PFSK-1 (cell line): ENCODE measurements at regions not wholly inside any gene's neighbourhood (a gene's known extent, or its start where the extent isn't known, plus 50 kb on each side); places are given as distances from the start of the nearest gene placed in this dataset.

ENCODE experiments used
- FOXP2 ChIP-seq: optimal IDR thresholded peaks from 2 replicates; pipeline ENCODE3; 2011; ENCODE audit warnings: borderline replicate concordance, control low read depth, inconsistent platforms; ENCODE audit not compliant: insufficient read depth; ENCODE audit errors: extremely low read length, extremely low read depth
- POLR2AphosphoS5 ChIP-seq: IDR thresholded peaks from 2 replicates; pipeline ENCODE4 v1.6.1; 2012; ENCODE audit warnings: low read depth, mild to moderate bottlenecking, control low read depth, low read length, moderate library complexity
- REST ChIP-seq, 2 experiments: IDR thresholded peaks; 2 replicates each; pipeline versions ENCODE4 v1.6.1 to v1.8.0; 2011 to 2012; ENCODE audit warnings: low read depth in 2 of 2, low read length in 2 of 2, control low read depth in 1 of 2, inconsistent platforms in 1 of 2, mild to moderate bottlenecking in 1 of 2, moderate library complexity in 1 of 2; ENCODE audit not compliant: insufficient read depth in 1 of 2
- SIN3A ChIP-seq: IDR thresholded peaks from 2 replicates; pipeline ENCODE4 v1.6.1; 2012; ENCODE audit warnings: mild to moderate bottlenecking, low read length, moderate library complexity, borderline replicate concordance; ENCODE audit not compliant: insufficient read depth
- TAF1 ChIP-seq: IDR thresholded peaks from 2 replicates; pipeline ENCODE4 v1.6.1; 2012; ENCODE audit warnings: low read length, control low read depth, borderline replicate concordance; ENCODE audit not compliant: insufficient read depth

- TF ChIP-seq TAF1 = no peak
- TF ChIP-seq REST (IDR thresholded peaks at IDR 0.05; ENCODE audit: insufficient read depth in 1 of 2, low read depth in 2 of 2, low read length in 2 of 2) = no peak
- no peak for TF ChIP-seq FOXP2
- TF ChIP-seq POLR2AphosphoS5 = no peak
- TF ChIP-seq SIN3A = no peak
Measured at GRCh38 chr11:44450295-44450932, 115.0 kb upstream of the CD82 start.

- TF ChIP-seq SIN3A = no peak
- TF ChIP-seq FOXP2 = no peak
- no peak for TF ChIP-seq REST (IDR thresholded peaks at IDR 0.05; ENCODE audit: insufficient read depth in 1 of 2, low read depth in 2 of 2, low read length in 2 of 2)
- TF ChIP-seq TAF1 = no peak
- no peak for TF ChIP-seq POLR2AphosphoS5
Measured at GRCh38 chr11:44451706-44452105, 113.8 kb upstream of the CD82 start.

- TF ChIP-seq FOXP2 (no peak), REST (IDR thresholded peaks at IDR 0.05; ENCODE audit: insufficient read depth in 1 of 2, low read depth in 2 of 2, low read length in 2 of 2) (no peak), POLR2AphosphoS5 (no peak), TAF1 (no peak), SIN3A (no peak)
Measured at GRCh38 chr11:44452827-44453572, 112.5 kb upstream of the CD82 start.

GRCh38 chr11:44453871-44454270 is 111.6 kb upstream of the CD82 start:
- TF ChIP-seq SIN3A (no peak), TAF1 (no peak), REST (IDR thresholded peaks at IDR 0.05; ENCODE audit: insufficient read depth in 1 of 2, low read depth in 2 of 2, low read length in 2 of 2) (no peak), POLR2AphosphoS5 (no peak), FOXP2 (no peak)
